ENCODE measurements at regions not wholly inside any gene's neighbourhood (a gene's known extent, or its start where the extent isn't known, plus 50 kb on each side); places are given as distances from the start of the nearest gene placed in this dataset.

DNA sequence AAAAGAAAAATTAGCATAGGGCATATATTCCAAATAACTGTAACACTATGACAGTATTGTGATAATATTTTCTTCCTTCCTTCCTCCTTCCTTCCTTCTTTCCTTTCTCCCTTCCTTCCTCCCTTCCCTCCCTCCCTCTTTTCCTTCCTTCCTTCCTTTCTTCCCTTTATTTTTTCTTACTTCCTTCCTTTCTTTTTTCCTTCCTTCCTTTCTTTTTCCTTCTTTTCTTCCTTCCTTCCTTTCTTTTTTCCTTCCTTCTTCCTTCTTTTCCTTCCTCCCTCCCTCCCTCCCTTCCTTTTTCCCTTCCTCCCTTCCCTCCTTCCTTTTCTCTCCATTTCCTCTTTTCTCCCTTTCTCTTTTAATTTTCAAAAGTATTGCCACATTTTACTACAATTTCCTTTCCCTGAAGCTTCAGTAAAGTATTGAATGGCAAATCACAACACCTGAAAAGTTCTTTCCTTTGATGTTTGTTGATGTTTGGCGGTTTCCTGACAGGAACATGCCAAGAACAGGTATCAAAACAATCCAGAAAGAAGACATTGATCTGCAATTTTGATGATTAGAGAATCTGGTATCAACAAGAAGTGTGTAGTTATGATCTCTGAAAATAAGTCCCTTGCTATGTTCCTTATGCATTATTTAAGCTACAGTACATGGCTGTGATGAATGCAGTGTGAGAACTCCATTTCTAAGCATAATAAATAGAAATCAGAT, 253.1 kb upstream of the EDIL3 start:
- Histone ChIP-seq H3K9me1 (ENCODE audit: control insufficient read depth, extremely low read depth, insufficient read depth, low read length) (no peaks in the 10 kb centered on the region), H3K9ac (ENCODE audit: control insufficient read depth, extremely low read depth, insufficient read depth, low read length) (no peak overlapping the region), H3K36me3 (ENCODE audit: control insufficient read depth in 2 of 2, extremely low read depth in 1 of 2, insufficient read depth in 2 of 2, low read length in 2 of 2) (no peaks in the 10 kb centered on the region), H3K4me3 (ENCODE audit: control insufficient read depth in 2 of 3, extremely low read depth in 1 of 3, insufficient read depth in 2 of 3, low read depth in 1 of 3, low read length in 3 of 3) (no peak overlapping the region), H2AFZ (ENCODE audit: control insufficient read depth, low read length) (no peak overlapping the region), H3K27ac (ENCODE audit: control insufficient read depth, insufficient read depth, low read length) (no peak overlapping the region), H4K20me1 (ENCODE audit: control insufficient read depth, extremely low read depth, insufficient read depth, low read length) (no peaks in the 10 kb centered on the region), H3K4me1 (ENCODE audit: control insufficient read depth, extremely low read depth, insufficient read depth, low read length) (no peaks in the 10 kb centered on the region), H3K27me3 (ENCODE audit: control insufficient read depth, extremely low read depth, insufficient read depth, low read length) (no peaks in the 10 kb centered on the region), H3K9me3 (ENCODE audit: control insufficient read depth, low read depth, low read length) (no peaks in the 10 kb centered on the region), H3K4me2 (ENCODE audit: control insufficient read depth, extremely low read depth, insufficient read depth, low read depth, low read length) (no peak overlapping the region), H3K79me2 (ENCODE audit: control insufficient read depth, insufficient read depth, low read length) (no peaks in the 10 kb centered on the region)
- FAIRE-seq = no peak
- TF ChIP-seq EZH2 (IDR thresholded peaks at IDR 0.05; ENCODE audit: low read length) = no peak
- TF ChIP-seq, protein P1, sequence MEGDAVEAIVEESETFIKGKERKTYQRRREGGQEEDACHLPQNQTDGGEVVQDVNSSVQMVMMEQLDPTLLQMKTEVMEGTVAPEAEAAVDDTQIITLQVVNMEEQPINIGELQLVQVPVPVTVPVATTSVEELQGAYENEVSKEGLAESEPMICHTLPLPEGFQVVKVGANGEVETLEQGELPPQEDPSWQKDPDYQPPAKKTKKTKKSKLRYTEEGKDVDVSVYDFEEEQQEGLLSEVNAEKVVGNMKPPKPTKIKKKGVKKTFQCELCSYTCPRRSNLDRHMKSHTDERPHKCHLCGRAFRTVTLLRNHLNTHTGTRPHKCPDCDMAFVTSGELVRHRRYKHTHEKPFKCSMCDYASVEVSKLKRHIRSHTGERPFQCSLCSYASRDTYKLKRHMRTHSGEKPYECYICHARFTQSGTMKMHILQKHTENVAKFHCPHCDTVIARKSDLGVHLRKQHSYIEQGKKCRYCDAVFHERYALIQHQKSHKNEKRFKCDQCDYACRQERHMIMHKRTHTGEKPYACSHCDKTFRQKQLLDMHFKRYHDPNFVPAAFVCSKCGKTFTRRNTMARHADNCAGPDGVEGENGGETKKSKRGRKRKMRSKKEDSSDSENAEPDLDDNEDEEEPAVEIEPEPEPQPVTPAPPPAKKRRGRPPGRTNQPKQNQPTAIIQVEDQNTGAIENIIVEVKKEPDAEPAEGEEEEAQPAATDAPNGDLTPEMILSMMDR (optimal IDR thresholded peaks at IDR 0.05 in 1 of 3, IDR thresholded peaks at IDR 0.05 in 1 of 3, conservative IDR thresholded peaks at IDR 0.05 in 1 of 3; ENCODE audit: extremely low read depth in 1 of 3, insufficient read depth in 2 of 3, low read length in 3 of 3) = no peak
- dilution Hi-C loops (cut with MboI; ENCODE audit: extremely low pct_ligation_motif_present, low sequenced_read_pairs) = no loop called here
- no peak for DNase-seq (ENCODE audit: low read depth, low spot score)

GRCh38 chr5:84635235-84636055, 250.8 kb upstream of the EDIL3 start:
- H4K20me1 ChIP-seq (ENCODE audit: control insufficient read depth, extremely low read depth, insufficient read depth, low read length) = no peaks in the 10 kb centered on the region
- no peaks in the 10 kb centered on the region for H3K9me1 ChIP-seq (ENCODE audit: control insufficient read depth, extremely low read depth, insufficient read depth, low read length)
- no peak for FAIRE-seq
- H3K4me1 ChIP-seq (ENCODE audit: control insufficient read depth, extremely low read depth, insufficient read depth, low read length) = no peaks in the 10 kb centered on the region
- H2AFZ ChIP-seq (ENCODE audit: control insufficient read depth, low read length) = no peak overlapping the region
- H3K27me3 ChIP-seq (ENCODE audit: control insufficient read depth, extremely low read depth, insufficient read depth, low read length) = peaks cover 2% of the 10 kb centered on the region
- DNase-seq (ENCODE audit: low read depth, low spot score) = no peak
- H3K36me3 ChIP-seq (ENCODE audit: control insufficient read depth in 2 of 2, extremely low read depth in 1 of 2, insufficient read depth in 2 of 2, low read length in 2 of 2) = no peaks in the 10 kb centered on the region
- TF ChIP-seq, protein P1 (optimal IDR thresholded peaks at IDR 0.05 in 1 of 3, IDR thresholded peaks at IDR 0.05 in 1 of 3, conservative IDR thresholded peaks at IDR 0.05 in 1 of 3; ENCODE audit: extremely low read depth in 1 of 3, insufficient read depth in 2 of 3, low read length in 3 of 3) = no peak
- no peak for TF ChIP-seq EZH2 (IDR thresholded peaks at IDR 0.05; ENCODE audit: low read length)
- dilution Hi-C loops (cut with MboI; ENCODE audit: extremely low pct_ligation_motif_present, low sequenced_read_pairs) = no loop called here
- H3K4me2 ChIP-seq (ENCODE audit: control insufficient read depth, extremely low read depth, insufficient read depth, low read depth, low read length) = no peak overlapping the region
- no peak overlapping the region for H3K27ac ChIP-seq (ENCODE audit: control insufficient read depth, insufficient read depth, low read length)
- no peaks in the 10 kb centered on the region for H3K79me2 ChIP-seq (ENCODE audit: control insufficient read depth, insufficient read depth, low read length)
- no peaks in the 10 kb centered on the region for H3K9me3 ChIP-seq (ENCODE audit: control insufficient read depth, low read depth, low read length)
- H3K9ac ChIP-seq (ENCODE audit: control insufficient read depth, extremely low read depth, insufficient read depth, low read length) = no peak overlapping the region
- no peak overlapping the region for H3K4me3 ChIP-seq (ENCODE audit: control insufficient read depth in 2 of 3, extremely low read depth in 1 of 3, insufficient read depth in 2 of 3, low read depth in 1 of 3, low read length in 3 of 3)
